Stimulated activated CD4-positive, alpha-beta T cell treated with anti-CD3 and anti-CD28 coated beads, Interleukin-1b, Interleukin-23, amount 100 ng/mL, for 4 hours (primary cell): ENCODE measurements at regions not wholly inside any gene's neighbourhood (a gene's known extent, or its start where the extent isn't known, plus 50 kb on each side); places are given as distances from the start of the nearest gene placed in this dataset.

Experiments
- DNase-seq, 2 donors: peaks; one replicate each; pipeline ENCODE4 v3.0.0-alpha.2; 2020; ENCODE audit warnings: low read depth in 2 of 2

DNA sequence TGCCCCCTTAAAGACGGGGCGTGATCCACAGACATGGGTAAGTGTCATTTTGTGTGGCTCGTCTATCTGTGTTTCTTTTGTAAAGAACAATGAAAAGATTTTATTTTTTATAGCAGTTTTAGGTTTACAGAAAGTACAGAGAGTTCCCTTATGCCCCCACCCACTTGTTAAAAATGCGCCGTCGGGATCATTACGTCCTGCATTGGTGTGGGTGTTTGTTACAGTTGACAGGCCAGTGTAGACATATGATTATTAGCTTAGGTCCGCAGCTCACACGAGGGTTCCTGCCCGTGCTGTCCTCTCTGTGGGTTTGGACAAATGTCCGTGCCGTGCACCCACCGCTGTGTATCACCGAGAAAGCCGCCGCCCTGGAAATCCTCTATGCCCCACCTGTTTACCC is 50.5 kb downstream of the RGS12 start:
- DNase-seq: no peak

DNA sequence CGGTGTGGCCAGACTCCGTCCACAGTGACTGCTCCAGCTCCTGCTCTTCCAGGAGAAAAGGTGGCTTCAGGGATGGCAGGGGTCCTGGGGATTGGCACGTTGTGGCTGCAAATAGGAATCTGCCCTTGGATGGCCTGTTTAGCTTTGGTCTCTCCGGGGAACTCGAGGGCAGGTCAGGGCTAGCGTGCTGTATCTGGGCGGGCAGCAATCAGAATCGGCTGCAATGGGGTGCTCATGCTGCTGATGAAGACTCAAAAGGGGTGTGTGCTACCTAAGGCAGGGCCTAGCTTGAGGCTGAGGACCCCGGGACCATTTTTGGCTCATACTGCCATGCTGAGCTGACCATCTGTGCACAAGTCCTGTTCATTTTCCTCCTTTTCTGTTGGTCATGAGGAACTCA is 51.3 kb downstream of the RGS12 start:
- no peak for DNase-seq

DNA sequence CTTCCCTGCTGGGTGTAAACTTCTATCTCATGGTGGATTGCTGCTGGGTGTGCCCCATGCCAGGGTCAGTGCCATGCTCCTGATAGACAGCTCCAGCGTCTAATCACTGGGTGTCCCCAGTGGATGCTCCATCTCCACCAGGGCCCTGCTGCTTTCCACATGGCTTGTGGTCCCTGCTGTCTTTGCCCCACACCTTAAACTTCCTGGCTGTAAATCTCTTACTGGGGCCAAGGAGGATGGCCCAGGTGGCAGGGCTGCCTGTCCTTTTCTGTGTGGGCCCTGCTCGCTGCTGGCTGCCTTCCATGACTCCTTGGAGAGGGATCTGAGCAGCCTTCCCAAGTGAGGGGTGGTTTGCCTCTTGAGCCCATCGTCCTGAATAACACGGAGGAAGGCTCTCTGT is 51.8 kb downstream of the RGS12 start:
- no peak for DNase-seq

DNA sequence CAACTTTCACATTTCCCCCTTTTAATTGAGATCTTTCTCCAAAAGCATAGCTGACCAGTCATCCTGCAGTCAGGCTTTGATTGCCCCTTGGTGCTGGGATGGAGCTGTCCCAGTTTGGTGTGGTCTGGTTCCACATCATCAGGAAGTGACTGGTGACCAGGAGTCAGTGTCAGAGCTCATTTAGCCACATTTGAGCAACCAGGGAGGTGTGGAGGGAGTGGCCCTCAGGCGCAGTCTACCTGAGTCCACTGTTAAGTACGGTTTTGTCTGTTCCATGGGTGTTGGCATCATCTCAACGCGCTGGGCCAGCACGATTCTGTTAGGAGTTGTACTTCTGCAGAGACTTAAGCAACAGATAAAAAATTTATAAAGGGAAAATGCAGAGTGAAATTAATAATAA is 52.6 kb downstream of the RGS12 start:
- DNase-seq: no peak

DNA sequence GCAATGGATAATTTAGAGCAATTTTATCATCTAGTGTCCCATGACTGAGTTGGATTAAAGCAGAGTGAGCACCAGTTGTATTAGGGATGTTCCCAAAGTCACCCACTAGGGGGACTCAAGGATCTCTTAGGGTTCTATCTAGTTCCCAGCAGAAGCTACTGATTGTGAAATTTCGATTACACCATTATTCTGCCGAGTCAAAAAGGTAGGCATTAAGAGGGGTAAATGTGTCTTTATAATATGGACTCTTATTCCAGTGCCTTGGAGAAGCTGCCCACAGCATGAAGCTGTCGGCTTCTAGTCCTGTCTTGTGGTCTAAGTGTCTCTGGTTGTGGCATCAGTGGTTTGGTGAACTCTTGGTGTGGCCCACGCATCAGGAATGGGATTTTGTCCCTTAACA is 53.3 kb downstream of the RGS12 start:
- DNase-seq: peak in 1 of 2 donors; percentile 19

DNA sequence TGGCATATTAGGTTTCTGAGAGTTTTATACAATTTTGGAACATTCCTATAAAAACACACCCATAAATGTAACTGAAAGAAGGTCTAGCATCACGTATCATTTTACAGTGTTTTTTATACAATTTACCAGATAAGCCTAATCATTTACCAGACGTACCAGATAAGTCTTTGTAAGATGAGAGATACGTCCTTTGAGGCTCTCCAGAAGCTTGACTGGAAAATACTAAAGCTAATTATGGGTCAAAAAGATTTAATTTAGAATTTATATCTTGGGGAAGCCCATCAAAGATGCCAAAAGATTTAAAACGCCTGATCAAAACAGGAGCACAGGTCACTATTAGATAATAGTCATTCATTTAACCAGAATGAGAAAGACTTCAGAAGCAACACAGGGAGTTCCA is 55.0 kb downstream of the RGS12 start:
- DNase-seq: no peak

DNA sequence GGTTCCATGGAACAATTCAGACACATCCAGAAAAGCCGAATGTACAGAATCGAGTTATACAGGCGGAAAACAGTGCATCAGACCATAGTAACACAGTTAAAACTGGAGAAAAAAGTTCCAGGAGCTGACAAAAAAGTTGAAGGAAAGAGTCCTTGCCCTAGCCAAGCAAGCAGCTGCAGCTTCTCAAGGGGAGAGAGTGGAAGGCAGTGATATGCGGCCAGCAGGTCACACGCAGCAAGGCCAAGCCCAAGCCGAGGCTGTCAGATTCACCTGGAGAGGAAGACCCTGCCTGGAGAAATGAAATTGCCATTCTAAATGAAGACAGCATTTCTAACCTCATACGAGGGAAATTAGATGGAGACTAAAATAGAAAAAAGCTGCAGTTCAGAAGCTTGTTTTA is 55.8 kb downstream of the RGS12 start:
- no peak for DNase-seq

DNA sequence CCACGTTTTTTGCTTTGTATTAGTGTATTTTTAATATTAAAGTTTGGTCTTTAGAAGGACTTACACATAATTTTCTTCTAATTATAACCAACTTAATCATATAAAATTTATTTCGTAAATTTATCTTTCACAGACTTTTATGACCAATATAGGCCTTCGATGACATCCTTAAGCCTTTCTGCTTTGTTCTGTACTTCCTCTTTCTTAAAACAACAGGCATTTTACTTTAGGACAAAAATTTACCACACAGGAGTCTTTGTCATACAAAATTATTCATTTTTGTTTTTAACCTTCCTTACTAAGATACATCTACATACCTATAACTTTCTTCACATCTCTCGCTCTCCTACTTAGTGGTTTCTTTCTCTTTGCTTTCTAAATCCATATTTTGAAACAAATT is 56.3 kb downstream of the RGS12 start:
- no peak for DNase-seq

DNA sequence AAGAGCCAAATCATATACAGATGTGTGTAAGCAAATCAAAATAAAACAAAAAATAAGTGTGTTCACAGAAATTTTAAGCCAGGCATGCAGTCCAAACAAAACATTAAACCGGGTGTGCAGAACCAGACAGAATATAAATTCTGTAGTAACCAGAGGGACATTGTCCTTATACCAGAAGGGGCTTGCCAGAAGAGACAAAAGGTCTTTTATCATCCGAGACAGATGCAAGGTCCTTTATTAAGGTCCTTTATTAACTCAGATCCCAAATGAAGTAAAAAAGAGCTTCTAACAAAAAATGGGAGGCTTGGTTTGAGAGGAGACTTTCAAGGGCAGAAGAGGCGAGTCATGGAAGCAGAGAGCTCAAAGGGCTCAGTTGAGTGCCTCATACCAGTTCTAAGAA is 59.2 kb downstream of the RGS12 start:
- DNase-seq: no peak

DNA sequence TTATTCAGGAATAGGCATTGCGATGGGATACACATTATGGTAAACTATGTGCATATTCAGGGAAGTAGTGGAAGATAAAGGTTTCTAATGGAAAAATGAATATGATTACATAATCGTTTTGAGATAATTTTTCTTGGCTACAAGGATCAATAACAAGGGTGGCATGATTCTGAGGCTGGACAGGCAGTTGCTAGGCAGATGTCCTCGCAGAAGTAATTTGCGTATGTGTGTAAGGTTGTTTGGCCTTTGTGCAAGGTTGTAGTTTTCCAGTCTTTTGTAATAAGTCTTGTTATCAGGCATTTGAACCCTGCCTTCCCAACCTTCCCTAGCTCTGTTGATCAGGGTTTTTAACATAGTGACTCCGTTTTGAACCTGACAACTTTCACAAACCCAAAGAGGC is 59.7 kb downstream of the RGS12 start:
- DNase-seq: no peak

DNA sequence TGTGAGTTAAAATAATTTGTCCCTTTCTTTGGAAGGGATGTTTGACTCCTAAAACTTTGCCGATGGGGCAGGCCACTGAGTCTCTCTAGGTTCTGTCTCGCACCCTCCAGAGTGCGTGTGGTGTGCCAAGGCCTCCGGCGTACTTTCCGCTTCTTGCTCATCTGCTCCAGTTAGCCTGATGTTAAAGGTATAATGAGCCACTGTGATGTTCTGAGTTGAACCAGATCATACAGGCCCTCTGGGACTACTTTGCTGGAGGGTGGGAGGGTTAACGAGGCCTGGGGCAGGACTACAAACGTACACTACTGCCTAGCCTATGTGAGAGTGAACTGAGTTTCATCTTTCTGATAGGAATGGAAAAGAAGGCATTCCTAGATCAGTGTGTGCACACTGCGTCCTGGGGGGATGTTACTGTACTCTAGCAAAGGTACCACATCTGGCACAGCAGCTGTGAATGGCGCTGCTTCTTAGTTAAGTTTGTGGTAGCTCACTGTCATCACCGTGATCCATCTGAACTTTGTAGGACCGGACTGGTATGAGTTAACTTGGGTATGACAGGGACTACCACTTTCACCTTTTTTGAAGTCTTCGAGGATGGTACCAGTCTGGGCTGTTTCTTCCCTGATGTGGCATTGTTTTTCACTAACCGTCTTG is 60.2 kb downstream of the RGS12 start:
- DNase-seq: no peak

DNA sequence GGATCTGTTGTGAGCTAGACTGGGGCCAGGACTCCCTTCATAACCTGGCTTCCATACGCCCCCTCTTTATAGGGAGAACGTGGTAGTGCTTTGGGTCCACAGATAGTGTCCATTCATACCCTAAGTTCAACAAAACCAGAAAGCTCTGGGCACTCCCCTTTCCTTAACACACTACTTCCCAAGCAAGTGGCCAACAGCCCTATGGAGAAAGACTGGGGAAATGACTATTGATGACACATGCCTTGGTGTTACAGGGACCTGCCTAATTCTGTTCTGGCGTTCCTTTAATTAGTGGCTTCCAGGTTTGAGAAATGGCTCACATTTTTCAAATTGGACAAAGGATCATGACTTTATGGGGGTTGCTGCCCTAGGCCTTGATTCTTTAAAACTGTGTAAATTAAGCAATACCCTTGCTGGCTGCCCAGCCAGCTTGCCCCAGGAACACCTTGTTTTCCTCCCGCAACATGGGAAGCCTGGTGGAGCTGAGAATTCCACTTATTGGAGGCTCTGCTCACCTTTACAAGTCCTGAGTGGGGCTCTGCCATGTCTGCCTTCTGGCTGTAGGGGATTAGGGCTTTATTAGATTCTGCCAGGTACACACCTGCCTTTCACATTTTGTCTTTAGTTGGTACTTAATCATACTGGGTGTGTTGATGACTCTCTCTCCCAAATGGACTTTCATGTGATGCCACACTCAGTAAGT is 61.1 kb downstream of the RGS12 start:
- DNase-seq: no peak

DNA sequence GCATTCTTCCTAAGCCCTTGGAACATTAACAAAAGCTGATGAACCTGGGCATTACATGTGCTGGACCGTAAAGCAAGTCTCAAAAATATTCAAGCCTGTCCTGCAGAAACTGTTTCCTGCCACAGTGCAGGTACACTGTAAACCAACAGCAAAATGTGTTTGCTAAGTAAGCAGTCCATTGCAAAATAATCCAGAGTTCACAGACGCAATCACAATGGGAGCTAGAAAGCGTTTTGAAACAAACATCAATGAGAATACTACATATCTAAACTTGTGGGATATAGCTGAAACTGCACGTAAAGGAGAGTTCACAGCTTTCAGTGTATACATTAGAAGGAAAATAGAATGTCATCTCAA is 61.6 kb downstream of the RGS12 start:
- no peak for DNase-seq

DNA sequence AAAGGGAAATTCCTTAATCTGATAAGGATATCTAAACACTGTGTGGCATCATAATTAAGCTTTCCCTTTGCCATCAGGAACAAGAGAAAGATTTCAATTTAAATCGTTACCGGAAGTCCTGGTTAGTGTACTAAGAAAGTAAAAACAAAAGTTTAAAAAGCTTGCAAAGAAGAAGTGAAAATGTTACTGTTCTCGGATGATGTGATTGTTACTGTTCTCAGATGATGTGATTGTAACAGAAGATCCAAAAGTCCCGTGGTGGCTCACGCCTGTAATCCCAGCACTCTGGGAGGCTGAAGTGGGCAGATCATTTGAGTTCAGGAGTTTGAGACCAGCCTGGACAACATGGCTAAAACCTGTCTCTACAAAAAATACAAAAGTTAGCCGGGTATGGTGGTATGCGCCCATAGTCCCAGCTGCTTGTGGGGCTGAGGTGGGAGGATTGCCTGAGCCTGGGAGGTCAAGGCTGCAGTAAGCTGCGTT is 62.5 kb downstream of the RGS12 start:
- DNase-seq: no peak

DNA sequence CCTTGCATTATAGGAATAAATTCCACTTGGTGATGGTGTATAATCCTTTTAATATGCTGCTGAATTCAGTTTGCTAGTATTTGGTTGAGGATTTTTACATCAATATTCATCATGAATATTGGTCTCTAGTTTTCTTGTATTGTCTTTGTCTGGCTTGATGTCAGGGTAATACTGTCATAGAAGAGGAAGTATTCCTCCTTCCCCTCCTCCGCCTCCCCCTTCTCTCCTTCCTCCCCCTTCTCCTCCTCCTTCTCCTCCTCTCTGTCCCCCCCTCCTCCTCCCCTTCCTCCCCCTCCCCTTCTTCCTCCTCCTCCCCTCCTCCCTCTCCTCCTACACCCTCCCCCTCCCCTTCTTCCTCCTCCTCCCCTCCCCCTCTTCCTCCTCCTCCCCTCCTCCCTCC is 65.8 kb downstream of the RGS12 start:
- DNase-seq: no peak

DNA sequence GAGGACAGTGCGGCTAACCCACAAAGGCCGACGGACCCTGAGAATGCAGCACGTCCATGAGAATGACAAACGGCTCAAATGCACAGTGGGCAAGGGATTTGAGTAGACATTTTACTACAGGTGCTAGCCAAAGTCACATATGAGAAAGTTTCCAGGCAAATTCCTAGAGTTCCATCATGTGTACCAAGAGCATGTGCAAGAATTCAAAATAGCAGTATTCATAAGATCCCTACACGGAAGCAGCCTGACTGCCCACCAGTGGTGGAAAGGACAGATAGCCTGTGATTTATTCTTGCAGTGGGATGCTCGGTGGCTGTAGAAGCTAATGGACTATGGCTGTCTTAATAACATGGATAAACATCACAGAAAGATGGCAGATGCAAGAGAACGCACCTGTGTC is 68.0 kb downstream of the RGS12 start:
- no peak for DNase-seq

DNA sequence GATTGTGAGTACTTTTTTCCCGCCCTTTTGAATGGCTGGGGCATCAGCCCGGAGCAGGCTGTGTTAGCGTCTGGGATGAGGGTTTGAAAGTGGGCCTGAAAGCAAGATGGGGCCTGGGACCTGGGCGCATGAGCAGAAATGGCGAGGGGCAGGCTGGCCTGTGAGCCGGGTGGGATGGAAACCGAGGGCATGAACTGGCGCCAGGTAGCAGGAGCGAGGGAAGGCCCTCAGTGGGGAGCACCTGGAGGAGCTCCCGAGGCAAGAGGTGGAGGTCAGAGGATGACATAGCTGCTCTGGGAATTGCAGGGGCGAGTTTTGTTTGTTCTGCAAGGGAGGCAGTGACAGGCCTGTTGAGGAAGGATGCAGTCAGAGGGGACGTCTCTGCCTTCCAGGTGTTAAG is 68.6 kb downstream of the RGS12 start:
- DNase-seq: no peak

DNA sequence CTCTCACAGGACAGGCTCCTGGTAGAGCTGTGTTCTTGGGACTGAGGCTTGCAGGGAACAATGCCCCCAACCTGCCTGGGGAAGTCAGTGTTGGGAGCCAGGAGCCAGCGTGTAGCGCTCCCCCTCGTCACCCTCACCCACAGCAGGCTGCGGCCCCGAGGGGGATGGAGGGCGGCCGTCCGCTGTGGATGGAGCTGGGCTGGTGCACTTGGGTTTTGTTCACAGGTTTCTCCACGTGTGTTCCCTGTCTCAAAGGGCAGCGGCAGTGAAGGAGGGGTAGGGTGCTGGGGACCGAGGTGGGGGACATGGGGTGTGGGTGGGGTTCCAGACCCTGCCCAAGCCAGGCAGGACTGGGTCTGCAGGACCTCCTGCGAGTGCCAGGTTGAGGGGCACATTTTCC is 69.1 kb downstream of the RGS12 start:
- no peak for DNase-seq

DNA sequence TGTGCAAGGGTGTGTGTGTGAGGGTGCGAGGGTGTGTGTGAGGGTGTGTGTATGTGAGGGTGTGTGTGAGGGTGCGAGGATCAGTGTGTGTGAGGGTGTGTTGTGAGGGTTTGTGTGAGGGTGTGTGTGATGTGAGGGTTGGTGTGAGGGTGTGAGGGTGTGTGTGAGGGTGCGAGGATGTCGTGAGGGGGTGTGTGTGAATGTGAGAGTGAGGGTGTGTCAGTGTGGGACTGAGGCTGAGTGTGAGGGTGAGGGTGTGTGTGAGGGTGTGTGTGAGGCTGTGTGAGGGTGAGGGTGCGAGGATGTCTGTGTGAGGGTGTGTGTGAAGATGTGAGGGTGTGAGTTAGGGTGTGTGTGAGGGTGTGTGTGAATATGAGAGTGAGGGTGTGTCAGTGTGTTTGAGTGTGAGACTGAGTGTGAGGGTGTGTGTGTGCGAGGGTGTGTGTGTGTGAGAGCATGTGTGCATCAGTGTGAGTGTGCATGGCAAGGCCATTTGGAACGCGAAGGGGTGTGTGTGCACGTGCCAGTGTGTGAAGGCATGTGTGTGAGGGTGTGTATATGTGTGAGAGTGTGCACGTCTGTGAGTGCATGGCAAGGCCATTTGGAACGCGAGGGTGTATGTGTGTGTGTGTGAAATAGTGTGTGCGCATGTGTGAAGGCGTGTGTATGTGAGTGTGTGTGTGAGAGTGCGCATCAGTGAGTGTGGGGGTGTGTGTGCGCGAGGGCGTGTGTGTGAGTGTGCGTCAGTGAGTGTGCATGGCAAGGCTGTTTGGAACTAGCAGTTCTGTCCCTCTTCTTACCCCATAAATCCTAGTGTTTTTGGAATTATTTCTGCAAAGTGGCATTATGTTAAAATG is 69.8 kb downstream of the RGS12 start:
- DNase-seq: no peak

DNA sequence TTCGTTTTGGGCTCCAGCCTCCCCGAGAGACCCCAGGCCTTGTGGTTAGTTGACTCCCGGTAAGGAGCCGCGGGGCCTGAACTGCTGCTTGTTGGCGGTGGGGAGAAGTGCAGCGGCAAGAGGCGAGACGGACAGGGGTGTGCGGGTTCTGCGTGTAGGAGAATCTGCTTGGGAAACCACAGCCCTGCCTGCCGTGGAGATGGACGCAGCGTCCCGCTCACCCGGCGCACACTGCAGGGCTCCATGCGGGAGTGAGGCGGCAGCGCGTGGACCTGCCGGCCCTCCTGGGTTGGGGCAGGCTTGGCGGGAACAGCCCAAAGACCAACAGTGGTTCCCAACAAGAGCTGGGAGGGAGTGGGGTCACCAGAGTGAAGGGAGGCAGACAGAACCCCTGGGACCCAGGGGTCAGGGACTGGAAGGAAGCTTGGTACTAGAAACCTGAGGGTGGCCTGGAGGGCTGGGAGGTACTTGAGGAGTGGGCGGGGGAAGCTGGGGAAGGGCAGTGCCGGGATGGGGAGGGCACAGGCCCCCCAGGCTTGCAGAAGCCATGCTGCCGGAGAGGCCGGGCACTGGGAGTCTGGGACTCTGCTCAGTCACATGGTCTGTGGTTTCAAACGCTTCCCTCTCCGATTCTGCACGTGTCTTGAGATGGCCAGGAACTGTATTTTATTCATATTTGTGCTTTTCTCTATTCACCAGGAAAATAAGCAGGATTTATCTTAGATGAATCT is 70.8 kb downstream of the RGS12 start:
- DNase-seq: no peak

DNA sequence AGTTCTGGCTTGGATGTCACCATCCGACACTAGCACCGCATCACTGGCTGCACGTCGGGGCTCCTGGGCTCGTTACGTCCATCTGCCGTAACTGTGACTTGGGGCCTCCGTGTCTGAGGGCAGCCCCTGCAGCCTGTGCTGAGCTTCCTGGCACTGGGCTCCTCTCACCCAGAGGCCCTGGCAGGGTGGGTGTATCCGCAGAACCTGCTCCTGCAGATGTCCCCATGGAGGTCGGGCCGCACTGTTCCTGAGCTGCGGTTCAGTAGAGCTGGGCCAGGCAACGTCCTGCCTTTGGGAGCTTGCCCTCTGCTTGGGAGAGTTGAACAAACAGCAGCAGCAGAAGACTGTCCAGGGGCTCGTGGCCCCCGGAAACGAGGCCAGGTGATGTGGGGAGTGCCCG is 71.4 kb downstream of the RGS12 start:
- no peak for DNase-seq

DNA sequence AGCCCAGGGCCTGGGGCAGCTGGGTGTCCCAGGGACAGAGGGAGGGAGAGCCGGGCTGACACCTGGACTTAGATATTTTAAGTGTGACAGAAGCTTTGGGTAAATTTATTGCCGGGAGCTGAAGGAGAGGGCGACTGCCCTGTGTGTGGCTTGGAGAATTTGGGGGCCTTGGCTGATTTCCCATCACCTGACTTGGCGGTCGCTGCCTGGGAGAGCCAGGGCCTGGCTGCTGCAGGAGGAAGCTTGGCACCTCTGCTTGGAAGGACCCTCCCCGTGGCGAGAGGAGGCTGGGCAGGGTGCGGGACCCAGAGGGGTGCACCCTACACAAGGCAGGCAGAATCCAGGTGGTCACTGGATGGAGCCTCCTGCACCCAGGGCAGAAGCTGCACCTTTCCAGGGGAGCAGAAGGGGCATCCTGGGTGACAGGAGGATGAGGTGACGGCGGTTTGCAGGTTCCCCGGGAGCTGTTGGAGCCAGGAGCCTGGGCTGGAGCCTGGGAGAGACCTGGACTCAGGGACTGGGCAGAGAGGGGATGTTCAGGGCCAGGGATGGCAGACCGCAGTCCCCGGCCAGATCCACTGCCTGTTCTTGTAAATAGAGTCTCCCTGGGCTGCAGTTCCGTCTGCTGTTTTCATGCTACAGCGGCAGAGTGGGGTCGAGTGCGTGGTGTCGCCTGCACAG is 72.0 kb downstream of the RGS12 start:
- no peak for DNase-seq
